ENCODE measurements at regions not wholly inside any gene's neighbourhood (a gene's known extent, or its start where the extent isn't known, plus 50 kb on each side); places are given as distances from the start of the nearest gene placed in this dataset.

DNA sequence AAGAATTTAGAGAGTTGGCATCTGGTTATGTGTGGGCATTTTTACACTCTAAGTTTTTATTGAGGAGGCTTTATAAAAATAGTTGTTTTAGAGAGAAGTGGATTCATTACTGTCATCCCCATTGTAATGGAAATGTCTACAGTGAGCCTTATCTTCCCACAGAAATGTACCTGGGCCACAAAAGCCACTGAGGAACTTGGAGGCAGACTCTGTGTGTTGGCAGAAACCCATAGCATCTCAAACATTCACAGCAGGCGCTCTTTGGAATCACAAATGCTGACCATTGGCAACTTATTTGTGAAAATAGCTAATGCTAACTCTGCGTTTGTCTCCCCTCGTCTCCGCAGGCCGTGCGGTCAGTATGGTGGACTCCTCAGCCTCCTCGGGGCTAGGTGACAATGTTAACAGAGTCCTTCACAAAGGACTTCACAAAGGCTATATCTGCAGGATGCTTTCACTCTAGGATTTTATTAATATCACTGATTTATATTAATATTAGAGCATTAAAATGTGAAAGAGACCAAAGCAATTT is 689.1 kb upstream of the POU3F3 start:
- TF ChIP-seq, protein P1, sequence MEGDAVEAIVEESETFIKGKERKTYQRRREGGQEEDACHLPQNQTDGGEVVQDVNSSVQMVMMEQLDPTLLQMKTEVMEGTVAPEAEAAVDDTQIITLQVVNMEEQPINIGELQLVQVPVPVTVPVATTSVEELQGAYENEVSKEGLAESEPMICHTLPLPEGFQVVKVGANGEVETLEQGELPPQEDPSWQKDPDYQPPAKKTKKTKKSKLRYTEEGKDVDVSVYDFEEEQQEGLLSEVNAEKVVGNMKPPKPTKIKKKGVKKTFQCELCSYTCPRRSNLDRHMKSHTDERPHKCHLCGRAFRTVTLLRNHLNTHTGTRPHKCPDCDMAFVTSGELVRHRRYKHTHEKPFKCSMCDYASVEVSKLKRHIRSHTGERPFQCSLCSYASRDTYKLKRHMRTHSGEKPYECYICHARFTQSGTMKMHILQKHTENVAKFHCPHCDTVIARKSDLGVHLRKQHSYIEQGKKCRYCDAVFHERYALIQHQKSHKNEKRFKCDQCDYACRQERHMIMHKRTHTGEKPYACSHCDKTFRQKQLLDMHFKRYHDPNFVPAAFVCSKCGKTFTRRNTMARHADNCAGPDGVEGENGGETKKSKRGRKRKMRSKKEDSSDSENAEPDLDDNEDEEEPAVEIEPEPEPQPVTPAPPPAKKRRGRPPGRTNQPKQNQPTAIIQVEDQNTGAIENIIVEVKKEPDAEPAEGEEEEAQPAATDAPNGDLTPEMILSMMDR (IDR thresholded peaks at IDR 0.05) = no peak
- TF ChIP-seq POLR2A (IDR thresholded peaks at IDR 0.05) = no peak
